ENCODE measurements at regions not wholly inside any gene's neighbourhood (a gene's known extent, or its start where the extent isn't known, plus 50 kb on each side); places are given as distances from the start of the nearest gene placed in this dataset.

DNA sequence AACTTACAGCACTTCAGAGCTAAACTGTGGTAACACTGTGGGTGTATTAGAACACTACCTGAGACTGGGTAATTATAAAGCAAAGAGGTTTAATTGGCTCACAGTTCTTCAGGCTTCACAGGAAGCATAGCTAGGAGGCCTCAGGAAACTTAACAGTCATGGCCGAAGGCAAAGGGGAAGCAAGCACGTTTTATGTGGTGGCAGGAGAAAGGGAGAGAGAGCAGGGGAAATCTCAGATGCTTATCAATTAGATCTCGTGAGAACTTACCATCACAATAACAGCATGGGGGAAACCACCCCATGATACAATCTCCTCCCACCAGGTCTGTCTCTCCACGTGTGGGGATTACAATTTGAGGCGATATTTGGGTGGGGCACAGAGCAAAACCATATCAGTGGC lies 512.6 kb downstream of the RERGL start:
- POLR2A ChIA-PET: no interaction called here
- intact Hi-C loops (cut with micrococcal nuclease; ENCODE audit: unreplicated experiment) (no loop called here), in situ Hi-C loops (cut with HindIII; ENCODE audit: low pct_unique_long_range_greater_than_20kb, low sequenced_read_pairs) (no loop called here)
- H3K27ac ChIP-seq (ENCODE audit: low read length): no peak overlapping the region
- H3K9me3 ChIP-seq (ENCODE audit: control insufficient read depth, insufficient read depth, low read depth, low read length): no peaks in the 10 kb centered on the region
- no peaks in the 10 kb centered on the region for H3K4me1 ChIP-seq (ENCODE audit: control insufficient read depth, insufficient read depth, low read length)
- CTCF ChIA-PET: no interaction called here
- no peaks in the 10 kb centered on the region for H3K36me3 ChIP-seq (ENCODE audit: control insufficient read depth, insufficient read depth, low read length)
- no peak overlapping the region for H3K4me3 ChIP-seq (ENCODE audit: low read depth in 2 of 2, low read length in 2 of 2)
- no TSS peak for BruUV-seq (replicated peaks)
- DNase-seq (ENCODE audit: low read depth, low spot score) (no peak), ATAC-seq (no peak)
- H3K27me3 ChIP-seq (ENCODE audit: control insufficient read depth, insufficient read depth, low read length): no peaks in the 10 kb centered on the region
- TF ChIP-seq, protein P1, sequence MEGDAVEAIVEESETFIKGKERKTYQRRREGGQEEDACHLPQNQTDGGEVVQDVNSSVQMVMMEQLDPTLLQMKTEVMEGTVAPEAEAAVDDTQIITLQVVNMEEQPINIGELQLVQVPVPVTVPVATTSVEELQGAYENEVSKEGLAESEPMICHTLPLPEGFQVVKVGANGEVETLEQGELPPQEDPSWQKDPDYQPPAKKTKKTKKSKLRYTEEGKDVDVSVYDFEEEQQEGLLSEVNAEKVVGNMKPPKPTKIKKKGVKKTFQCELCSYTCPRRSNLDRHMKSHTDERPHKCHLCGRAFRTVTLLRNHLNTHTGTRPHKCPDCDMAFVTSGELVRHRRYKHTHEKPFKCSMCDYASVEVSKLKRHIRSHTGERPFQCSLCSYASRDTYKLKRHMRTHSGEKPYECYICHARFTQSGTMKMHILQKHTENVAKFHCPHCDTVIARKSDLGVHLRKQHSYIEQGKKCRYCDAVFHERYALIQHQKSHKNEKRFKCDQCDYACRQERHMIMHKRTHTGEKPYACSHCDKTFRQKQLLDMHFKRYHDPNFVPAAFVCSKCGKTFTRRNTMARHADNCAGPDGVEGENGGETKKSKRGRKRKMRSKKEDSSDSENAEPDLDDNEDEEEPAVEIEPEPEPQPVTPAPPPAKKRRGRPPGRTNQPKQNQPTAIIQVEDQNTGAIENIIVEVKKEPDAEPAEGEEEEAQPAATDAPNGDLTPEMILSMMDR (IDR thresholded peaks at IDR 0.05): no peak
- TF ChIP-seq, protein P2, sequence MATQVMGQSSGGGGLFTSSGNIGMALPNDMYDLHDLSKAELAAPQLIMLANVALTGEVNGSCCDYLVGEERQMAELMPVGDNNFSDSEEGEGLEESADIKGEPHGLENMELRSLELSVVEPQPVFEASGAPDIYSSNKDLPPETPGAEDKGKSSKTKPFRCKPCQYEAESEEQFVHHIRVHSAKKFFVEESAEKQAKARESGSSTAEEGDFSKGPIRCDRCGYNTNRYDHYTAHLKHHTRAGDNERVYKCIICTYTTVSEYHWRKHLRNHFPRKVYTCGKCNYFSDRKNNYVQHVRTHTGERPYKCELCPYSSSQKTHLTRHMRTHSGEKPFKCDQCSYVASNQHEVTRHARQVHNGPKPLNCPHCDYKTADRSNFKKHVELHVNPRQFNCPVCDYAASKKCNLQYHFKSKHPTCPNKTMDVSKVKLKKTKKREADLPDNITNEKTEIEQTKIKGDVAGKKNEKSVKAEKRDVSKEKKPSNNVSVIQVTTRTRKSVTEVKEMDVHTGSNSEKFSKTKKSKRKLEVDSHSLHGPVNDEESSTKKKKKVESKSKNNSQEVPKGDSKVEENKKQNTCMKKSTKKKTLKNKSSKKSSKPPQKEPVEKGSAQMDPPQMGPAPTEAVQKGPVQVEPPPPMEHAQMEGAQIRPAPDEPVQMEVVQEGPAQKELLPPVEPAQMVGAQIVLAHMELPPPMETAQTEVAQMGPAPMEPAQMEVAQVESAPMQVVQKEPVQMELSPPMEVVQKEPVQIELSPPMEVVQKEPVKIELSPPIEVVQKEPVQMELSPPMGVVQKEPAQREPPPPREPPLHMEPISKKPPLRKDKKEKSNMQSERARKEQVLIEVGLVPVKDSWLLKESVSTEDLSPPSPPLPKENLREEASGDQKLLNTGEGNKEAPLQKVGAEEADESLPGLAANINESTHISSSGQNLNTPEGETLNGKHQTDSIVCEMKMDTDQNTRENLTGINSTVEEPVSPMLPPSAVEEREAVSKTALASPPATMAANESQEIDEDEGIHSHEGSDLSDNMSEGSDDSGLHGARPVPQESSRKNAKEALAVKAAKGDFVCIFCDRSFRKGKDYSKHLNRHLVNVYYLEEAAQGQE (IDR thresholded peaks at IDR 0.05; ENCODE audit: insufficient read depth in 1 of 2, low read depth in 2 of 2, low read length in 1 of 2): no peak
- TF ChIP-seq SIN3A (IDR thresholded peaks at IDR 0.05; ENCODE audit: borderline replicate concordance, insufficient read depth, low read depth, low read length): no peak
- no peak for TF ChIP-seq POLR2AphosphoS5 (IDR thresholded peaks at IDR 0.05; ENCODE audit: low read depth, low read length)
- TF ChIP-seq TCF7L2 (IDR thresholded peaks at IDR 0.05; ENCODE audit: low read depth, low read length): no peak

DNA sequence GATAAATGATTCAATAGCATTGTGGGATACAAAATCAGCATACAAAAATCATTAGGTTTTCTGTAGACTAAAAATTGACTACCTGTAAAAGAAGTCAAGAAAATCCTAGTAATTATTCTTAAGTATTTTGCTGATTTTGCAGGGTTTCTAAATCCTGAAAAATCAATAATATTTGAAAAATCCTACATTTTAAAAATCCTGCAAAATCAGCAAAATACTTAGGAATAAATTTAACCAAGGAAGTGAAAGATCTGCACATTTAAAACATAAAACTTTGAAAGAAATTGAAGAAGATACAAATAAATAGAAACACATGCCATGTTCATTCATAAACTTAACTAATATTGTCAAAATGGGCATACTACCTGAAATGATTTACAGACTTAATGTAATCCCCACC lies 517.7 kb downstream of the RERGL start:
- DNase-seq (ENCODE audit: low read depth, low spot score): no peak
- Histone ChIP-seq H3K36me3 (ENCODE audit: control insufficient read depth, insufficient read depth, low read length) (no peaks in the 10 kb centered on the region; the same call in 1 of the 2 replicates), H3K9me3 (ENCODE audit: control insufficient read depth, insufficient read depth, low read depth, low read length) (no peaks in the 10 kb centered on the region), H3K4me1 (ENCODE audit: control insufficient read depth, insufficient read depth, low read length) (no peaks in the 10 kb centered on the region), H3K27me3 (ENCODE audit: control insufficient read depth, insufficient read depth, low read length) (no peaks in the 10 kb centered on the region), H3K27ac (ENCODE audit: low read length) (no peak overlapping the region), H3K4me3 (ENCODE audit: low read depth in 2 of 2, low read length in 2 of 2) (no peak overlapping the region)
- ChIA-PET POLR2A (no interaction called here), CTCF (no interaction called here)
- BruUV-seq (replicated peaks): no TSS peak
- ATAC-seq: no peak
- no peak for TF ChIP-seq TCF7L2 (IDR thresholded peaks at IDR 0.05; ENCODE audit: low read depth, low read length)
- TF ChIP-seq, protein P1 (IDR thresholded peaks at IDR 0.05): no peak
- no peak for TF ChIP-seq POLR2AphosphoS5 (IDR thresholded peaks at IDR 0.05; ENCODE audit: low read depth, low read length)
- TF ChIP-seq SIN3A (IDR thresholded peaks at IDR 0.05; ENCODE audit: borderline replicate concordance, insufficient read depth, low read depth, low read length): no peak
- TF ChIP-seq, protein P2 (IDR thresholded peaks at IDR 0.05; ENCODE audit: insufficient read depth in 1 of 2, low read depth in 2 of 2, low read length in 1 of 2): no peak
- intact Hi-C loops (cut with micrococcal nuclease; ENCODE audit: unreplicated experiment) (no loop called here), in situ Hi-C loops (cut with HindIII; ENCODE audit: low pct_unique_long_range_greater_than_20kb, low sequenced_read_pairs) (no loop called here)

Measured in Panc1 (cell line).